SU-DHL-6 (cell line): ENCODE measurements at regions not wholly inside any gene's neighbourhood (a gene's known extent, or its start where the extent isn't known, plus 50 kb on each side); places are given as distances from the start of the nearest gene placed in this dataset.

Source experiments
- H2AFZ ChIP-seq: fragments of 200-600 bp; sonication (generic); 2 replicates; pipeline ENCODE4 v1.6.1; 2014; ENCODE audit warnings: low read depth, mild to moderate bottlenecking, moderate library complexity, mixed read lengths, antibody characterized with exemption, low read length; ENCODE audit not compliant: severe bottlenecking
- H3F3A ChIP-seq: fragments of 200-600 bp; shearing (Covaris generic); 2 replicates; pipeline ENCODE4 v1.6.0; 2016; ENCODE audit warnings: antibody characterized with exemption, mild to moderate bottlenecking; ENCODE audit not compliant: insufficient read depth
- H3K27ac ChIP-seq: fragments of 200-600 bp; sonication (generic); 2 replicates; pipeline ENCODE4 v1.5.1; 2016; ENCODE audit warnings: low read depth, mild to moderate bottlenecking, low read length, moderate library complexity, mixed read lengths
- H3K27me3 ChIP-seq: fragments of 200-600 bp; sonication (generic), shearing (Covaris generic); 2 replicates; pipeline ENCODE4 v1.6.0; 2014; ENCODE audit warnings: mild to moderate bottlenecking, low read length
- H3K36me3 ChIP-seq: fragments of 200-600 bp; sonication (generic); 2 replicates; pipeline ENCODE4 v1.6.1; 2014; ENCODE audit warnings: mild to moderate bottlenecking, low read length, mixed read lengths
- H3K4me2 ChIP-seq: fragments of 300-600, 200-600 bp; shearing (Covaris generic), sonication (generic); 2 replicates; pipeline ENCODE4 v1.6.0; 2014; ENCODE audit warnings: low read length, low read depth, mild to moderate bottlenecking; ENCODE audit not compliant: poor library complexity, severe bottlenecking
- H3K4me3 ChIP-seq: fragments of 200-600 bp; sonication (generic); 2 replicates; pipeline ENCODE4 v1.5.1; 2014; ENCODE audit warnings: antibody characterized with exemption, low read length, mild to moderate bottlenecking, mixed read lengths; ENCODE audit not compliant: insufficient read depth, poor library complexity, severe bottlenecking
- H3K79me2 ChIP-seq: fragments of 200-600 bp; sonication (generic); 2 replicates; pipeline ENCODE4 v1.6.1; 2014; ENCODE audit warnings: mild to moderate bottlenecking, low read length, moderate library complexity; ENCODE audit not compliant: insufficient read depth
- H3K9ac ChIP-seq: fragments of 200-600 bp; sonication (generic); 2 replicates; pipeline ENCODE4 v1.7.0; 2014; ENCODE audit warnings: mild to moderate bottlenecking, low read length
- H3K9me2 ChIP-seq: fragments of 200-600 bp; sonication (generic); replicated peaks from 2 replicates; pipeline ENCODE4 v1.6.1; 2014; ENCODE audit warnings: low read length; ENCODE audit not compliant: insufficient read depth
- H3K9me3 ChIP-seq: fragments of 200-600 bp; sonication (generic); 2 replicates; pipeline ENCODE4 v1.6.1; 2014; ENCODE audit warnings: low read length, mixed read lengths; ENCODE audit not compliant: insufficient read depth
- H4K20me1 ChIP-seq: fragments of 200-600 bp; sonication (generic); 2 replicates; pipeline ENCODE4 v1.6.1; 2014; ENCODE audit warnings: low read depth, mild to moderate bottlenecking, antibody characterized with exemption, low read length, moderate library complexity, mixed read lengths
- EZH2phosphoT487 ChIP-seq: fragments of 200-600 bp; sonication (generic), shearing (Covaris generic); conservative IDR thresholded peaks from 2 replicates; pipeline ENCODE4 v1.6.1; 2018; ENCODE audit warnings: mild to moderate bottlenecking, antibody characterized with exemption, low read length, moderate library complexity, mixed read lengths
- TF ChIP-seq, protein P1 (sequence below): fragments of 200-600 bp; sonication (generic); IDR thresholded peaks from one replicate; pipeline ENCODE4 v1.5.1; 2017; ENCODE audit warnings: antibody characterized with exemption, mild to moderate bottlenecking, low read length, moderate library complexity; ENCODE audit not compliant: insufficient read depth, poor library complexity, severe bottlenecking

DNA sequence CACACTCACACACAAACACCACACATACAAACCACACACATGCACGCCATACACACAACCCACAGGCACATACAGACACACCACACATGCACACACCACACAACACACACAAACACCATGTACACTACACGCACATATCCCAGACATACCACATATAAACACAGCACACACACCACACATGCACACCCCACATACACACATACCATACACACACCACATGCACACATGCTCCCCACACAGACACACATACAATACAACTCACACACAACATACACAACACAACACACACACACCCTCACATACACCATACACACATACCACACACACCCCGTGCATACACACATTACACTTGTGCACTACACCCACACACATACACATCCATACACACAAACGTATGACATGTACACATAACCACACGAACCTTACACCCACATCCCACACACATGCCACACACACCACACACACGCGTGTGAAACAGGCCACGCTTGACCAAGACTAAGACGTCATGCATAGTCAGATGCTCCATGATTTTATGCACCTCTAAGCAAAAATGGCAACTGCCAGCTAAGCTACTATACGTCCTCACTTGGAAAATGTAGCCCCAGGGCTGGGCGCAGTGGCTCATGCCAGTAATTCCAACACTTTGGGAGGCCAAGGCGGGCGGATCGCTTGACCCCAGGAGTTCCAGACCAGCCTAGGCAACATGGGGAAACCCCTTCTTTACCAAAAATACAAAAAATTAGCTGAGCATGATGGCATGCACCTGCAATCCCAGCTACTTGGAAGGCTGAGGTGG lies 77.4 kb upstream of the TMPRSS2 start:
- Histone ChIP-seq H3K36me3 (no peaks in the 10 kb centered on the region), H3K9ac (no peak overlapping the region), H3K9me2 (no peaks in the 10 kb centered on the region), H3K4me2 (no peak overlapping the region), H3K9me3 (no peaks in the 10 kb centered on the region), H3F3A (no peaks in the 10 kb centered on the region), H3K27me3 (no peaks in the 10 kb centered on the region), H2AFZ (no peak overlapping the region), H3K79me2 (no peaks in the 10 kb centered on the region), H4K20me1 (no peaks in the 10 kb centered on the region), H3K27ac (no peak overlapping the region), H3K4me3 (no peak overlapping the region)
- TF ChIP-seq, protein P1, sequence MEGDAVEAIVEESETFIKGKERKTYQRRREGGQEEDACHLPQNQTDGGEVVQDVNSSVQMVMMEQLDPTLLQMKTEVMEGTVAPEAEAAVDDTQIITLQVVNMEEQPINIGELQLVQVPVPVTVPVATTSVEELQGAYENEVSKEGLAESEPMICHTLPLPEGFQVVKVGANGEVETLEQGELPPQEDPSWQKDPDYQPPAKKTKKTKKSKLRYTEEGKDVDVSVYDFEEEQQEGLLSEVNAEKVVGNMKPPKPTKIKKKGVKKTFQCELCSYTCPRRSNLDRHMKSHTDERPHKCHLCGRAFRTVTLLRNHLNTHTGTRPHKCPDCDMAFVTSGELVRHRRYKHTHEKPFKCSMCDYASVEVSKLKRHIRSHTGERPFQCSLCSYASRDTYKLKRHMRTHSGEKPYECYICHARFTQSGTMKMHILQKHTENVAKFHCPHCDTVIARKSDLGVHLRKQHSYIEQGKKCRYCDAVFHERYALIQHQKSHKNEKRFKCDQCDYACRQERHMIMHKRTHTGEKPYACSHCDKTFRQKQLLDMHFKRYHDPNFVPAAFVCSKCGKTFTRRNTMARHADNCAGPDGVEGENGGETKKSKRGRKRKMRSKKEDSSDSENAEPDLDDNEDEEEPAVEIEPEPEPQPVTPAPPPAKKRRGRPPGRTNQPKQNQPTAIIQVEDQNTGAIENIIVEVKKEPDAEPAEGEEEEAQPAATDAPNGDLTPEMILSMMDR = no peak
- no peak for TF ChIP-seq EZH2phosphoT487

DNA sequence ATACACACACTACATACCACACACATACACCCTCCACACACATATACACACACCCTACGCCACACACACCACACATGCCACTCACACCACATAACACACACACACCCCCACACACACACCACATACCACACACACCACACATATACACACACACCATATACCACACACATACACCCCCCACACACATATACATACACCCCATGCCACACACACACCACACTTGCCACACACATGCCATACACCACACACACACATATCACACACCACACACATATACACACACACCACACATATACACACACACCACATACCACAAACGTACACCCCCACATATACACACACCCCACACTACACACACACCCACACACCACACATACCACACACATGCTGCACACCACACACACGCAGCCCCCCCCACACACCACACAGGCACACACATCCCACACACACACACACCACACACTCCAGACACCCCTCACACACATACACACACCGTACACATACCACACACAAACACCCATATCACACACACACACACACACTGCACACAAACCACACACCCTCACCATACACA lies 76.7 kb upstream of the TMPRSS2 start:
- Histone ChIP-seq H3K4me2 (no peak overlapping the region), H3K27ac (no peak overlapping the region), H3K79me2 (no peaks in the 10 kb centered on the region), H2AFZ (no peak overlapping the region), H3F3A (no peaks in the 10 kb centered on the region), H3K36me3 (no peaks in the 10 kb centered on the region), H3K4me3 (no peak overlapping the region), H3K9me2 (no peaks in the 10 kb centered on the region), H3K27me3 (no peaks in the 10 kb centered on the region), H4K20me1 (no peaks in the 10 kb centered on the region), H3K9me3 (no peaks in the 10 kb centered on the region), H3K9ac (no peak overlapping the region)
- TF ChIP-seq, protein P1 = no peak
- TF ChIP-seq EZH2phosphoT487 = no peak

DNA sequence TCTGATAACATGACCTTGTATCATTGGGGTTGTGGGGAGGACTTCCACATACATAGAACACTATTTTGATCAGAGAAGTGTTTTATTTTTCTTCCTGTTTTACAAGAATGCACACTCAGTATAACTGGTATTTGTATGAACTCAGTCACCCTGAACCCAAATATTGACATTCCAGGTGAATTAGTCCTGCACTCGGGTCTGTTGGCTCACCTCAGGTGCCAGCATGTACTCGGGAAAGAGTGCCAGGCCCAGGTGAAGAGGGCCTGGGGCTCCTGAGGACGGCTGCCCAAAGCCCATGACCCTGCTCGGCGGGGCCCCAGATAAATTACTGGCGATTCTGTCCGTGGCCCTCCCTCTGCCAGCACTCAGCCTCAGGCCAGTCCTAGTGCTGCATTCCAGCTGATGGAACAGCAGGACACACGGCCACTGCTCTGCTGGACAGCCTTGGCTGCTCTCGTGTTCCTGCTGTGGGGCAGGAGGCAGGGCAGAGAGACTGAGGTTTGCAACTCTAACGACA lies 75.4 kb upstream of the TMPRSS2 start:
- Histone ChIP-seq H3K36me3 (no peaks in the 10 kb centered on the region), H2AFZ (no peak overlapping the region), H3F3A (no peaks in the 10 kb centered on the region), H3K9me3 (peaks cover 3% of the 10 kb centered on the region; the same call in 1 of the 2 replicates), H3K4me3 (no peak overlapping the region), H4K20me1 (no peaks in the 10 kb centered on the region), H3K9me2 (no peaks in the 10 kb centered on the region), H3K27me3 (no peaks in the 10 kb centered on the region), H3K4me2 (no peak overlapping the region), H3K27ac (no peak overlapping the region), H3K79me2 (no peaks in the 10 kb centered on the region), H3K9ac (no peak overlapping the region)
- TF ChIP-seq, protein P1 = no peak
- no peak for TF ChIP-seq EZH2phosphoT487
